ENCODE measurements at regions not wholly inside any gene's neighbourhood (a gene's known extent, or its start where the extent isn't known, plus 50 kb on each side); places are given as distances from the start of the nearest gene placed in this dataset.

DNA sequence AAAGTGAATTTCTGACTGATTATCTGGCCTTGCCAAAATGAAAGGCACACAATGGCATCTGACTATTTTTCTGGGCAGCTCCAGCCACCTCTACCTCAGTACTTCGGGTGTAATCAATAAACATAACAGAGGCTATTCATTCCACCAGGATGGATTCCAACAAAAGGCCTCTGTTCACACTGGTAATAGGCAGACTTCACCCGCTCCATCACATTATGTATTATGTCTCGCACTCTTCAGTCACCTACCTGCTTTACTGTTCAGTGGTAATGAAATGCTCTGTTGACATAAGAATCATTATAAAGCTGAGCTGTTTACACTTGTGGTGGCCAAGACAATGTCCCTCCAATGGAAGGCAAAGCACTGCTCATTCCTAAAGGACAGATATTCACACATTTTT is 1333.7 kb upstream of the WWC1 start:
- BruUV-seq (replicated peaks): no TSS peak
- intact Hi-C loops (cut with micrococcal nuclease; ENCODE audit: unreplicated experiment): no loop called here
- no peaks in the 10 kb centered on the region for H3K4me1 ChIP-seq (ENCODE audit: insufficient read depth, low read length)
- H3K79me2 ChIP-seq (ENCODE audit: insufficient read depth, low read length): no peaks in the 10 kb centered on the region
- no peaks in the 10 kb centered on the region for H3K36me3 ChIP-seq (replicated peaks in 1 of 2; ENCODE audit: control insufficient read depth in 1 of 2, insufficient read depth in 2 of 2, low read length in 2 of 2)
- no peaks in the 10 kb centered on the region for H3K9me3 ChIP-seq (ENCODE audit: low read length)
- no peaks in the 10 kb centered on the region for H4K20me1 ChIP-seq (ENCODE audit: insufficient read depth, low read length)
- ChIA-PET POLR2A (no interaction called here), CTCF (ENCODE audit: low intra/inter-chr PET ratio, low total read pairs) (no interaction called here)
- 18% methylated on average over 3 of the region's 3 CpGs for WGBS (ENCODE audit: low lambda C conversion rate)
- no peak overlapping the region for H2AFZ ChIP-seq (ENCODE audit: low read length)
- H3K4me2 ChIP-seq (ENCODE audit: low read depth, low read length): no peak overlapping the region
- in situ Hi-C loops (cut with HindIII; ENCODE audit: extremely low pct_ligation_motif_present, low pct_unique_long_range_greater_than_20kb): no loop called here
- FAIRE-seq: no peak
- no peak for ATAC-seq
- no peak overlapping the region for H3K27ac ChIP-seq (ENCODE audit: extremely low read length, insufficient read depth, low read length)
- TF ChIP-seq, protein P1, sequence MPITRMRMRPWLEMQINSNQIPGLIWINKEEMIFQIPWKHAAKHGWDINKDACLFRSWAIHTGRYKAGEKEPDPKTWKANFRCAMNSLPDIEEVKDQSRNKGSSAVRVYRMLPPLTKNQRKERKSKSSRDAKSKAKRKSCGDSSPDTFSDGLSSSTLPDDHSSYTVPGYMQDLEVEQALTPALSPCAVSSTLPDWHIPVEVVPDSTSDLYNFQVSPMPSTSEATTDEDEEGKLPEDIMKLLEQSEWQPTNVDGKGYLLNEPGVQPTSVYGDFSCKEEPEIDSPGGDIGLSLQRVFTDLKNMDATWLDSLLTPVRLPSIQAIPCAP (CRISPR knock-in tag; IDR thresholded peaks at IDR 0.05; ENCODE audit: low read depth): no peak
- no peak for TF ChIP-seq MATR3 (CRISPR knock-in tag; IDR thresholded peaks at IDR 0.05)
- no peak for TF ChIP-seq ZNF224 (CRISPR knock-in tag; IDR thresholded peaks at IDR 0.05)
- no peak overlapping the region for H3K4me3 ChIP-seq (replicated peaks in 1 of 3; ENCODE audit: insufficient read depth in 1 of 3, low read depth in 2 of 3, low read length in 3 of 3)
- H3K27me3 ChIP-seq (ENCODE audit: control insufficient read depth in 1 of 2, insufficient read depth in 2 of 2, low read length in 2 of 2): no peaks in the 10 kb centered on the region
- H3K9ac ChIP-seq (ENCODE audit: insufficient read depth, low read depth, low read length): no peak overlapping the region
- no peak for DNase-seq (ENCODE audit: low spot score)

DNA sequence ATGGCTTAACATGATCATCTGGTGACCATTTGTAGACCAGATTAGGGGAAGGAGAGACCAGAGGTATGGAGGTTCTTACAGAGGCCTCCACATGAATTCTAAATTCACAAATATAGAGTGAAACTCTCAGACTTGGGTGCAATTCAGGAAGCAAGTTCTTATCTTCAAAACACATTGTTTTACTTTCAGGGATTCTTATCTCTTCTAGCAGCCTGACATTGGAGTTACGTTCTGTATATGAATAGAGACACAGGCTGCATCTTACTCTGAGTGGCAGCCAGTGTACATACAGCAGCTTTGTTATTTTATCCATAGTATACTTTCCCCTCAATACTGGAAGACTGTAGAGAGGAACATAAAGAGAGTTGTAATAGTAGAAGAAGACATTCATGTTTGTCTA is 1331.7 kb upstream of the WWC1 start:
- H3K4me1 ChIP-seq (ENCODE audit: insufficient read depth, low read length): no peaks in the 10 kb centered on the region
- ChIA-PET CTCF (ENCODE audit: low intra/inter-chr PET ratio, low total read pairs) (no interaction called here), POLR2A (no interaction called here)
- no peak overlapping the region for H3K9ac ChIP-seq (ENCODE audit: insufficient read depth, low read depth, low read length)
- in situ Hi-C loops (cut with HindIII; ENCODE audit: extremely low pct_ligation_motif_present, low pct_unique_long_range_greater_than_20kb): no loop called here
- ATAC-seq (no peak), DNase-seq (ENCODE audit: low spot score) (no peak), FAIRE-seq (no peak)
- no peaks in the 10 kb centered on the region for H3K79me2 ChIP-seq (ENCODE audit: insufficient read depth, low read length)
- intact Hi-C loops (cut with micrococcal nuclease; ENCODE audit: unreplicated experiment): no loop called here
- H3K27ac ChIP-seq (ENCODE audit: extremely low read length, insufficient read depth, low read length): no peak overlapping the region
- no peaks in the 10 kb centered on the region for H3K9me3 ChIP-seq (ENCODE audit: low read length)
- no peaks in the 10 kb centered on the region for H3K36me3 ChIP-seq (replicated peaks in 1 of 2; ENCODE audit: control insufficient read depth in 1 of 2, insufficient read depth in 2 of 2, low read length in 2 of 2)
- H3K4me2 ChIP-seq (ENCODE audit: low read depth, low read length): no peak overlapping the region
- H3K4me3 ChIP-seq (replicated peaks in 1 of 3; ENCODE audit: insufficient read depth in 1 of 3, low read depth in 2 of 3, low read length in 3 of 3): no peak overlapping the region
- H4K20me1 ChIP-seq (ENCODE audit: insufficient read depth, low read length): no peaks in the 10 kb centered on the region
- no TSS peak for BruUV-seq (replicated peaks)
- H2AFZ ChIP-seq (ENCODE audit: low read length): no peak overlapping the region
- H3K27me3 ChIP-seq (ENCODE audit: control insufficient read depth in 1 of 2, insufficient read depth in 2 of 2, low read length in 2 of 2): no peaks in the 10 kb centered on the region
- 7% methylated on average over 1 of the region's 1 CpG for WGBS (ENCODE audit: low lambda C conversion rate)
- no peak for TF ChIP-seq PHB2 (IDR thresholded peaks at IDR 0.05; ENCODE audit: partially characterized antibody)
- no peak for TF ChIP-seq ZNF432 (CRISPR knock-in tag; IDR thresholded peaks at IDR 0.05; ENCODE audit: borderline replicate concordance)
- no peak for TF ChIP-seq ZNF563 (CRISPR knock-in tag; IDR thresholded peaks at IDR 0.05)
- TF ChIP-seq ETV5 (CRISPR knock-in tag; IDR thresholded peaks at IDR 0.05; ENCODE audit: borderline replicate concordance): no peak
- TF ChIP-seq IRX3 (CRISPR knock-in tag; IDR thresholded peaks at IDR 0.05; ENCODE audit: borderline replicate concordance, low read depth): no peak
- TF ChIP-seq RELA (CRISPR knock-in tag; IDR thresholded peaks at IDR 0.05): no peak
- TF ChIP-seq, protein P2, sequence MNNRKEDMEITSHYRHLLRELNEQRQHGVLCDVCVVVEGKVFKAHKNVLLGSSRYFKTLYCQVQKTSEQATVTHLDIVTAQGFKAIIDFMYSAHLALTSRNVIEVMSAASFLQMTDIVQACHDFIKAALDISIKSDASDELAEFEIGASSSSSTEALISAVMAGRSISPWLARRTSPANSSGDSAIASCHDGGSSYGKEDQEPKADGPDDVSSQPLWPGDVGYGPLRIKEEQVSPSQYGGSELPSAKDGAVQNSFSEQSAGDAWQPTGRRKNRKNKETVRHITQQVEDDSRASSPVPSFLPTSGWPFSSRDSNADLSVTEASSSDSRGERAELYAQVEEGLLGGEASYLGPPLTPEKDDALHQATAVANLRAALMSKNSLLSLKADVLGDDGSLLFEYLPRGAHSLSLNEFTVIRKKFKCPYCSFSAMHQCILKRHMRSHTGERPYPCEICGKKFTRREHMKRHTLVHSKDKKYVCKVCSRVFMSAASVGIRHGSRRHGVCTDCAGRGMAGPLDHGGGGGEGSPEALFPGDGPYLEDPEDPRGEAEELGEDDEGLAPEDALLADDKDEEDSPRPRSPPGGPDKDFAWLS (CRISPR knock-in tag; IDR thresholded peaks at IDR 0.05; ENCODE audit: borderline replicate concordance): no peak
- no peak for TF ChIP-seq FLYWCH1 (CRISPR knock-in tag; IDR thresholded peaks at IDR 0.05)
- TF ChIP-seq MAFK (conservative IDR thresholded peaks at IDR 0.05 in 1 of 2, IDR thresholded peaks at IDR 0.05 in 1 of 2; ENCODE audit: low read length in 2 of 2): no peak
- TF ChIP-seq ZFP37 (CRISPR knock-in tag; IDR thresholded peaks at IDR 0.05; ENCODE audit: borderline replicate concordance): no peak
- no peak for TF ChIP-seq ZNF260 (CRISPR knock-in tag; IDR thresholded peaks at IDR 0.05; ENCODE audit: borderline replicate concordance, low read depth)
- no peak for TF ChIP-seq CCAR2 (optimal IDR thresholded peaks at IDR 0.05; ENCODE audit: low read depth, low read length)
